Prostate gland (tissue), 2 donors: ENCODE measurements at regions not wholly inside any gene's neighbourhood (a gene's known extent, or its start where the extent isn't known, plus 50 kb on each side); places are given as distances from the start of the nearest gene placed in this dataset.

ENCODE experiments used
- CTCF ChIP-seq, 4 experiments: fragments of 200-600 bp in 2 of 4; fragments of 450-650 bp in 2 of 4; sonication (generic) in 2 of 4; IDR thresholded peaks; 1 replicate in 3 of 4; 2 replicates in 1 of 4; pipeline ENCODE4 v1.5.1; 2016 to 2019; ENCODE audit warnings: antibody characterized with exemption in 4 of 4, mild to moderate bottlenecking in 2 of 4, moderate library complexity in 2 of 4
- POLR2A ChIP-seq: fragments of 450-650 bp; IDR thresholded peaks from one replicate; pipeline ENCODE4 v1.6.1; 2016; ENCODE audit warnings: antibody characterized with exemption, mild to moderate bottlenecking
- POLR2AphosphoS5 ChIP-seq: sonication (generic); formaldehyde crosslinking; IDR thresholded peaks from one replicate; pipeline ENCODE4 v1.6.1; 2017; ENCODE audit warnings: antibody characterized with exemption

- TF ChIP-seq POLR2A: no peak
- TF ChIP-seq CTCF (IDR thresholded peaks at IDR 0.05): no peak
- no peak for TF ChIP-seq POLR2AphosphoS5
Observed at GRCh38 chr10:1802413-1802812, 65.1 kb upstream of the ADARB2 start.
